ENCODE measurements at regions not wholly inside any gene's neighbourhood (a gene's known extent, or its start where the extent isn't known, plus 50 kb on each side); places are given as distances from the start of the nearest gene placed in this dataset.

DNA sequence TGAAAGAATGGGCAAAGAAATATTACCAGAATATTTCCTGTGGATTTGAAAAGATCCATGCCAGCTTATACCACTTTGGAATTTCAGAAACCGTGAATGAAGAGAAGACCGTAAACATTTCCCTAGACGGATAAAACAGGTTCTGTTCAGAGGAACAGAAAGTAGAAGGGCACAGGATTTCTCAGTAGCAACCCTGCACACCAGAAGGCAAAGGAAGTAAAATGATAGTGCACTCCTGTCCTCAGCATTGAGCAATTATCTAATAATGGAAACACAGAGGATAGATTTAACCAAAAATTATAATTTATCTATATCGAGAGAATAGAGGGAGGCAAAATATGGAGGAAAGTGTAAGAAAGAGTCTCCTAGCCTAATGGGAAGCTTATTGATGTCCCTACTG, 87.0 kb upstream of the ITGA6 start:
- TF ChIP-seq, protein P1, sequence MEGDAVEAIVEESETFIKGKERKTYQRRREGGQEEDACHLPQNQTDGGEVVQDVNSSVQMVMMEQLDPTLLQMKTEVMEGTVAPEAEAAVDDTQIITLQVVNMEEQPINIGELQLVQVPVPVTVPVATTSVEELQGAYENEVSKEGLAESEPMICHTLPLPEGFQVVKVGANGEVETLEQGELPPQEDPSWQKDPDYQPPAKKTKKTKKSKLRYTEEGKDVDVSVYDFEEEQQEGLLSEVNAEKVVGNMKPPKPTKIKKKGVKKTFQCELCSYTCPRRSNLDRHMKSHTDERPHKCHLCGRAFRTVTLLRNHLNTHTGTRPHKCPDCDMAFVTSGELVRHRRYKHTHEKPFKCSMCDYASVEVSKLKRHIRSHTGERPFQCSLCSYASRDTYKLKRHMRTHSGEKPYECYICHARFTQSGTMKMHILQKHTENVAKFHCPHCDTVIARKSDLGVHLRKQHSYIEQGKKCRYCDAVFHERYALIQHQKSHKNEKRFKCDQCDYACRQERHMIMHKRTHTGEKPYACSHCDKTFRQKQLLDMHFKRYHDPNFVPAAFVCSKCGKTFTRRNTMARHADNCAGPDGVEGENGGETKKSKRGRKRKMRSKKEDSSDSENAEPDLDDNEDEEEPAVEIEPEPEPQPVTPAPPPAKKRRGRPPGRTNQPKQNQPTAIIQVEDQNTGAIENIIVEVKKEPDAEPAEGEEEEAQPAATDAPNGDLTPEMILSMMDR (IDR thresholded peaks at IDR 0.05 in 8 of 11, conservative IDR thresholded peaks at IDR 0.05 in 3 of 11): no peak
- TF ChIP-seq POLR2A (IDR thresholded peaks at IDR 0.05): no peak

Data from spleen (tissue), 7 donors.